D721Med (cell line): ENCODE measurements at regions not wholly inside any gene's neighbourhood (a gene's known extent, or its start where the extent isn't known, plus 50 kb on each side); places are given as distances from the start of the nearest gene placed in this dataset.

Experiments
- DNase-seq: peaks from one replicate; pipeline ENCODE4 v3.0.0; 2011; ENCODE audit warnings: low spot score; ENCODE audit not compliant: insufficient read length
- FAIRE-seq: peaks from 2 replicates; lab custom pipeline; 2011; peaks lifted over from hg19 to GRCh38; lab: Jason Lieb, UNC
- TF ChIP-seq, protein P1 (sequence below): IDR thresholded peaks from 2 replicates; pipeline ENCODE4 v1.5.1; 2012; ENCODE audit warnings: mild to moderate bottlenecking, control low read depth; ENCODE audit not compliant: insufficient read depth; ENCODE audit errors: missing control alignments

DNA sequence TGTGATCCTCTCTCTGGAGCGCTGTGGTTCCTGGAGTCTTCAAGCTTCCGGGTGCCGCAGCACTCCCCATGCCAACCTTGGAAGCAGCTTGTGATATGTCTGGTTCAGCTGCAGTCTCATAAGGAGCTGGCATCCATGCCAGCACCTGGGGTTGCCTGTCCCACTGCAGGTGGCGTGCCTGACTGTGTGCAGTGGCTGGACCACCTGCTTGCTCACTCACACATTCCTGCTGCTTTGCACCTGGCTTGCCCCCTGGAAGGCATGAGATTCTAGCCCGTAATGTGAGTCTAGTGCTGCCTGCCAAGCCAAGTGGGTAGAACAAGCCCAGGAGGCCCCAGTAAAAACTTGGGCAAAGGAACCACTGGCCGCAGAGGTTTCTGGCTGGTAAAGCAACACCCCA lies 687.2 kb upstream of the AADAT start:
- FAIRE-seq (no peak), DNase-seq (no peak)
- TF ChIP-seq, protein P1, sequence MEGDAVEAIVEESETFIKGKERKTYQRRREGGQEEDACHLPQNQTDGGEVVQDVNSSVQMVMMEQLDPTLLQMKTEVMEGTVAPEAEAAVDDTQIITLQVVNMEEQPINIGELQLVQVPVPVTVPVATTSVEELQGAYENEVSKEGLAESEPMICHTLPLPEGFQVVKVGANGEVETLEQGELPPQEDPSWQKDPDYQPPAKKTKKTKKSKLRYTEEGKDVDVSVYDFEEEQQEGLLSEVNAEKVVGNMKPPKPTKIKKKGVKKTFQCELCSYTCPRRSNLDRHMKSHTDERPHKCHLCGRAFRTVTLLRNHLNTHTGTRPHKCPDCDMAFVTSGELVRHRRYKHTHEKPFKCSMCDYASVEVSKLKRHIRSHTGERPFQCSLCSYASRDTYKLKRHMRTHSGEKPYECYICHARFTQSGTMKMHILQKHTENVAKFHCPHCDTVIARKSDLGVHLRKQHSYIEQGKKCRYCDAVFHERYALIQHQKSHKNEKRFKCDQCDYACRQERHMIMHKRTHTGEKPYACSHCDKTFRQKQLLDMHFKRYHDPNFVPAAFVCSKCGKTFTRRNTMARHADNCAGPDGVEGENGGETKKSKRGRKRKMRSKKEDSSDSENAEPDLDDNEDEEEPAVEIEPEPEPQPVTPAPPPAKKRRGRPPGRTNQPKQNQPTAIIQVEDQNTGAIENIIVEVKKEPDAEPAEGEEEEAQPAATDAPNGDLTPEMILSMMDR, result no peak

GRCh38 chr4:170775851-170776250 lies 686.1 kb upstream of the AADAT start:
- FAIRE-seq, result no peak
- TF ChIP-seq, protein P1, result no peak
- no peak for DNase-seq

DNA sequence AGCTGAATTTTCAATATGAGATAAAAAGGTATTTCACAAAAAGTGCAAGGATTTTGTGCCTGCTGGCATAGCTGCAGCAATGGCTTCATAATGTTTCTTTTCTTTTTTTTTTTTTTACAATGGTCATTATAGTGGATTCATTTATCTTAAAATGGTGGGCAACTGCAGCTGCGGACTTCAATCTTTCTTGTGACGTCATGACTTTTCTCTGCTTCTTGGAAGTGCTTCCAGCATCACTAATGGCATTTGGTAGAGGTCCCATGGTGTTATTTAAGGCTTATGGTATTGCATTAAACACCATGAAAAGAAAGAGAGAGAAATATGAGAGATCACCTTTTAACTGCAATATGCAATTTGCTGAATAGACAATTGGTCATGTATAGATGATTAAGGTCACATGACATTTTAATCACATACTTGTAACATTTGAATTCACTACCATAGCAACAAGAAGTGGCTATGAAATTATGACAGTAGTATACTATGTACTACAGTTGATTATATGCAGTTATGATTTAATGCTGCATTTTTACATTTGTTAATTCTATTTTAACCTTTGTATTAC lies 684.0 kb upstream of the AADAT start:
- no peak for FAIRE-seq
- TF ChIP-seq, protein P1, result no peak
- no peak for DNase-seq

DNA sequence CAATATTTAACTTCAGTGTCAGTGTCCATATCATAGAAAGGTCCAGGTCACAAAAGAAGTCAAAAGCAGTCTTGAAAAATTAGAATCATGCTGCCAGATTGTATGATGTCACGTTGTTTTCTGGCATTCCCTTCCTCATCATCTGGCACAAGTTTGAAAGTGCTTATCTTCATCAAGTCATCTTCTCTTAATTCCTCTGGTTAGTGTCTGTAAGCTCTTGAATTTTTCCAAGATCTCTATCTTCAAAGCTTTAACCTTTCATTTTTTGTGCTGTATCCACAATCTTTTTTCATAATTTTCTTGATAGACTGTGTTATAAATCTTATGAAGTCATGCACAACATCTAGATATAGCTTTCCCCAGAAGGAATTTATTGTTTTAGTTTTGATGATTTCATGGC lies 682.7 kb upstream of the AADAT start:
- FAIRE-seq (no peak), DNase-seq (no peak)
- TF ChIP-seq, protein P1, result no peak

- FAIRE-seq, result no peak
Observed at GRCh38 chr4:170770664-170771063, 680.9 kb upstream of the AADAT start.

GRCh38 chr4:170769862-170770261 lies 680.1 kb upstream of the AADAT start:
- FAIRE-seq (no peak), DNase-seq (no peak)
- TF ChIP-seq, protein P1, result no peak

More at GRCh38 chr4:170770664-170771063, 680.9 kb upstream of the AADAT start:
- TF ChIP-seq, protein P1, result no peak
- DNase-seq, result no peak

- DNase-seq (no peak), FAIRE-seq (no peak)
- TF ChIP-seq, protein P1, result no peak
Observed at GRCh38 chr4:170758988-170759387, 669.2 kb upstream of the AADAT start.
